Common myeloid progenitor, CD34-positive (primary cell): ENCODE measurements at regions not wholly inside any gene's neighbourhood (a gene's known extent, or its start where the extent isn't known, plus 50 kb on each side); places are given as distances from the start of the nearest gene placed in this dataset.

ENCODE experiments used
- CTCF ChIA-PET: fragments of 350-600 bp; sonication (Branson Sonifier 250); formaldehyde crosslinking; loops from one replicate; lab custom pipeline; 2021; ENCODE audit warnings: antibody characterized with exemption; lab: Charles Lee
- POLR2A ChIA-PET: fragments of 350-600 bp; sonication (Branson Sonifier 250); formaldehyde crosslinking; loops from one replicate; lab custom pipeline; 2021; ENCODE audit warnings: antibody characterized with exemption; lab: Charles Lee
- DNase-seq, 3 donors: peaks; one replicate each; pipeline versions ENCODE4 v3.0.0 to v3.0.0-alpha.2; 2013
- H3K27ac ChIP-seq, 2 experiments: 1 replicate in 1 of 2; 2 replicates in 1 of 2; pipeline ENCODE4 v1.7.0; 2013; ENCODE audit warnings: inconsistent platforms in 2 of 2, low read length in 2 of 2, mild to moderate bottlenecking in 2 of 2, low read depth in 1 of 2, moderate library complexity in 1 of 2; ENCODE audit not compliant: severe bottlenecking in 2 of 2, insufficient read depth in 1 of 2, poor library complexity in 1 of 2
- H3K27me3 ChIP-seq, 5 experiments: replicated peaks in 2 of 5; 1 replicate in 3 of 5; 2 replicates in 2 of 5; pipeline versions ENCODE4 v1.6.1 to v1.7.0; 2013; ENCODE audit warnings: low read length in 4 of 5, mild to moderate bottlenecking in 2 of 5, moderate library complexity in 2 of 5, inconsistent platforms in 1 of 5; ENCODE audit not compliant: insufficient read depth in 5 of 5, control insufficient read depth in 4 of 5
- H3K36me3 ChIP-seq, 4 experiments: 1 replicate in 2 of 4; 2 replicates in 2 of 4; pipeline versions ENCODE4 v1.6.1 to v1.7.0; 2013; ENCODE audit warnings: low read length in 3 of 4, control low read depth in 1 of 4, mild to moderate bottlenecking in 1 of 4; ENCODE audit not compliant: control insufficient read depth in 4 of 4, insufficient read depth in 4 of 4
- H3K4me1 ChIP-seq, 4 experiments: 1 replicate in 3 of 4; 2 replicates in 1 of 4; pipeline versions ENCODE4 v1.6.1 to v1.7.1; 2013; ENCODE audit warnings: low read length in 3 of 4, mild to moderate bottlenecking in 3 of 4, control low read depth in 1 of 4, inconsistent platforms in 1 of 4, moderate library complexity in 1 of 4; ENCODE audit not compliant: control insufficient read depth in 4 of 4, insufficient read depth in 4 of 4; ENCODE audit errors: control extremely low read depth in 1 of 4
- H3K4me3 ChIP-seq, 7 experiments: 1 replicate in 4 of 7; 2 replicates in 3 of 7; pipeline versions ENCODE4 v1.5.1 to v1.7.0; 2013; ENCODE audit warnings: mild to moderate bottlenecking in 7 of 7, low read length in 6 of 7, moderate library complexity in 6 of 7, inconsistent platforms in 2 of 7, low read depth in 2 of 7, control low read depth in 1 of 7; ENCODE audit not compliant: insufficient read depth in 4 of 7, control insufficient read depth in 1 of 7; ENCODE audit errors: extremely low read depth in 1 of 7
- H3K9me3 ChIP-seq, 5 experiments: 1 replicate in 4 of 5; 2 replicates in 1 of 5; pipeline versions ENCODE4 v1.6.1 to v1.7.1; 2013; ENCODE audit warnings: low read length in 4 of 5, mild to moderate bottlenecking in 2 of 5, inconsistent platforms in 1 of 5, low read depth in 1 of 5, moderate library complexity in 1 of 5; ENCODE audit not compliant: control insufficient read depth in 4 of 5, insufficient read depth in 2 of 5; ENCODE audit errors: control extremely low read depth in 1 of 5
- WGBS: methylation state at CpG from one replicate; pipeline ENCODE4 v1.1.5; 2013; ENCODE audit not compliant: insufficient coverage; 5-methylcytosine and 5-hydroxymethylcytosine counted together

GRCh38 chr12:33649992-33650391 is 210.4 kb upstream of the SYT10 start:
- Histone ChIP-seq H3K4me1 (no peaks in the 10 kb centered on the region), H3K27ac (no peak overlapping the region), H3K36me3 (no peaks in the 10 kb centered on the region), H3K4me3 (no peak overlapping the region), H3K9me3 (no peaks in the 10 kb centered on the region), H3K27me3 (no peaks in the 10 kb centered on the region)
- no peak for DNase-seq
- ChIA-PET CTCF (no interaction called here), POLR2A (no interaction called here)
- no CpG with 5 or more reads among the region's 4 CpGs for WGBS

GRCh38 chr12:33650832-33651231 is 211.2 kb upstream of the SYT10 start:
- CTCF ChIA-PET: no interaction called here
- no peaks in the 10 kb centered on the region for H3K9me3 ChIP-seq

GRCh38 chr12:33653362-33653761 is 213.7 kb upstream of the SYT10 start:
- POLR2A ChIA-PET: no interaction called here
- WGBS: 95% methylated on average over 3 of the region's 3 CpGs
- CTCF ChIA-PET: no interaction called here

More at GRCh38 chr12:33650832-33651231, 211.2 kb upstream of the SYT10 start:
- DNase-seq: no peak
- Histone ChIP-seq H3K27me3 (no peaks in the 10 kb centered on the region), H3K27ac (no peak overlapping the region), H3K36me3 (no peaks in the 10 kb centered on the region), H3K4me3 (no peak overlapping the region), H3K4me1 (no peaks in the 10 kb centered on the region)
- POLR2A ChIA-PET: no interaction called here

GRCh38 chr12:33654313-33654712 is 214.7 kb upstream of the SYT10 start:
- H3K36me3 ChIP-seq: no peaks in the 10 kb centered on the region
- no peak overlapping the region for H3K4me3 ChIP-seq
- no peak for DNase-seq
- 56% methylated on average over 1 of the region's 1 CpG for WGBS
- ChIA-PET CTCF (no interaction called here), POLR2A (no interaction called here)
- H3K27ac ChIP-seq: no peak overlapping the region
- H3K4me1 ChIP-seq: no peaks in the 10 kb centered on the region
- no peaks in the 10 kb centered on the region for H3K27me3 ChIP-seq
- no peaks in the 10 kb centered on the region for H3K9me3 ChIP-seq

More at GRCh38 chr12:33653362-33653761, 213.7 kb upstream of the SYT10 start:
- H3K27me3 ChIP-seq: no peaks in the 10 kb centered on the region
- H3K4me3 ChIP-seq: no peak overlapping the region
- no peaks in the 10 kb centered on the region for H3K4me1 ChIP-seq
- no peak overlapping the region for H3K27ac ChIP-seq
- no peaks in the 10 kb centered on the region for H3K9me3 ChIP-seq
- no peak for DNase-seq
- no peaks in the 10 kb centered on the region for H3K36me3 ChIP-seq

- CTCF ChIA-PET: no interaction called here
- peaks cover 0 to 1% (median 0%) of the 10 kb centered on the region in 5 experiments for H3K9me3 ChIP-seq
- no peaks in the 10 kb centered on the region for H3K4me1 ChIP-seq
- no peaks in the 10 kb centered on the region for H3K36me3 ChIP-seq
- no peak overlapping the region for H3K4me3 ChIP-seq
- no peaks in the 10 kb centered on the region for H3K27me3 ChIP-seq
- no peak for DNase-seq
- no peak overlapping the region for H3K27ac ChIP-seq
- no CpG with 5 or more reads among the region's 4 CpGs for WGBS
- POLR2A ChIA-PET: no interaction called here
Measured at GRCh38 chr12:33663000-33663654, 223.5 kb upstream of the SYT10 start.

- CTCF ChIA-PET: no interaction called here
Measured at GRCh38 chr12:33669349-33669748, 229.7 kb upstream of the SYT10 start.

GRCh38 chr12:33670284-33670683 is 230.7 kb upstream of the SYT10 start:
- Histone ChIP-seq H3K27ac (no peak overlapping the region), H3K4me1 (no peaks in the 10 kb centered on the region), H3K36me3 (no peaks in the 10 kb centered on the region), H3K27me3 (no peaks in the 10 kb centered on the region), H3K9me3 (peaks cover 0 to 1% (median 0%) of the 10 kb centered on the region in 5 experiments), H3K4me3 (no peak overlapping the region)
- no peak for DNase-seq
- ChIA-PET POLR2A (no interaction called here), CTCF (no interaction called here)
- WGBS: 77% methylated on average over 2 of the region's 5 CpGs

More at GRCh38 chr12:33669349-33669748, 229.7 kb upstream of the SYT10 start:
- Histone ChIP-seq H3K27me3 (no peaks in the 10 kb centered on the region), H3K4me1 (no peaks in the 10 kb centered on the region), H3K36me3 (no peaks in the 10 kb centered on the region), H3K27ac (no peak overlapping the region), H3K4me3 (no peak overlapping the region), H3K9me3 (peaks cover 0 to 1% (median 0%) of the 10 kb centered on the region in 5 experiments)
- DNase-seq: no peak
- no CpG with 5 or more reads among the region's 2 CpGs for WGBS
- POLR2A ChIA-PET: no interaction called here
